HG02885 (cell line): ENCODE measurements at regions not wholly inside any gene's neighbourhood (a gene's known extent, or its start where the extent isn't known, plus 50 kb on each side); places are given as distances from the start of the nearest gene placed in this dataset.
"Not testable (repeated sequence)": the region's sequence is repeated elsewhere in the genome, so short reads cannot be mapped to it uniquely, and the experiment has no call there.

Source experiments
- ATAC-seq: cut with Tn5 transposase; IDR thresholded peaks from one replicate; pipeline ENCODE4 v1.9.1; 2021; ENCODE audit warnings: mild to moderate bottlenecking; ENCODE audit not compliant: unreplicated experiment, poor library complexity

- ATAC-seq, result no peak
Measured at GRCh38 chr3:159487304-159487703, 501.3 kb upstream of the IL12A start.

GRCh38 chr3:159488602-159489001, 500.0 kb upstream of the IL12A start:
- ATAC-seq, result no peak

GRCh38 chr3:159497361-159497760, 491.3 kb upstream of the IL12A start:
- no peak for ATAC-seq

GRCh38 chr3:159499031-159499793, 489.4 kb upstream of the IL12A start:
- ATAC-seq, result no peak

- no peak for ATAC-seq
Measured at GRCh38 chr3:159501029-159501428, 487.6 kb upstream of the IL12A start.

GRCh38 chr3:159502986-159503385, 485.6 kb upstream of the IL12A start:
- no peak for ATAC-seq

GRCh38 chr3:159510988-159511387, 477.6 kb upstream of the IL12A start:
- ATAC-seq, result not testable (repeated sequence)

GRCh38 chr3:159513444-159513843, 475.2 kb upstream of the IL12A start:
- no peak for ATAC-seq

- no peak for ATAC-seq
Measured at GRCh38 chr3:159513867-159514380, 474.7 kb upstream of the IL12A start.

- no peak for ATAC-seq
Measured at GRCh38 chr3:159517105-159517504, 471.5 kb upstream of the IL12A start.

GRCh38 chr3:159520638-159521037, 468.0 kb upstream of the IL12A start:
- no peak for ATAC-seq

- no peak for ATAC-seq
Measured at GRCh38 chr3:159522276-159522675, 466.4 kb upstream of the IL12A start.

GRCh38 chr3:159528251-159528895, 460.3 kb upstream of the IL12A start:
- no peak for ATAC-seq

GRCh38 chr3:159532577-159532976, 456.1 kb upstream of the IL12A start:
- no peak for ATAC-seq

- no peak for ATAC-seq
Measured at GRCh38 chr3:159534496-159534895, 454.1 kb upstream of the IL12A start.

- ATAC-seq, result no peak
Measured at GRCh38 chr3:159536876-159537275, 451.8 kb upstream of the IL12A start.

- ATAC-seq, result no peak
Measured at GRCh38 chr3:159538507-159538906, 450.1 kb upstream of the IL12A start.

GRCh38 chr3:159540882-159541495, 447.6 kb upstream of the IL12A start:
- ATAC-seq, result no peak

- no peak for ATAC-seq
Measured at GRCh38 chr3:159548675-159549335, 439.8 kb upstream of the IL12A start.

- ATAC-seq, result no peak
Measured at GRCh38 chr3:159555205-159555604, 433.4 kb upstream of the IL12A start.

GRCh38 chr3:159559771-159560170, 428.9 kb upstream of the IL12A start:
- ATAC-seq, result no peak
